HUDEP-2 (cell line): ENCODE measurements at regions not wholly inside any gene's neighbourhood (a gene's known extent, or its start where the extent isn't known, plus 50 kb on each side); places are given as distances from the start of the nearest gene placed in this dataset.

ENCODE experiments used
- DNase-seq, 76 experiments: peaks; one replicate each; lab custom pipeline; 2025; ENCODE audit not compliant: unreplicated experiment in 76 of 76; lab: John Stamatoyannopoulos, UW

- no peak for DNase-seq
These were observed 160.4 kb upstream of the CDH12 start for GRCh38 chr5:23013395-23013998.

- DNase-seq, result no peak
These were observed 159.7 kb upstream of the CDH12 start for GRCh38 chr5:23012842-23013241.

- no peak for DNase-seq
These were observed 154.6 kb upstream of the CDH12 start for GRCh38 chr5:23007762-23008161.

GRCh38 chr5:23007236-23007635 lies 154.1 kb upstream of the CDH12 start:
- DNase-seq, result no peak

- no peak for DNase-seq
These were observed 148.0 kb upstream of the CDH12 start for GRCh38 chr5:23001120-23001519.

GRCh38 chr5:22998774-22999173 lies 145.6 kb upstream of the CDH12 start:
- no peak for DNase-seq

- DNase-seq, result no peak
These were observed 145.2 kb upstream of the CDH12 start for GRCh38 chr5:22998362-22998761.

GRCh38 chr5:22988937-22989336 lies 135.8 kb upstream of the CDH12 start:
- no peak for DNase-seq

- no peak for DNase-seq
These were observed 133.1 kb upstream of the CDH12 start for GRCh38 chr5:22986281-22986680.

GRCh38 chr5:22985446-22985845 lies 132.3 kb upstream of the CDH12 start:
- no peak for DNase-seq

- DNase-seq, result no peak
These were observed 117.9 kb upstream of the CDH12 start for GRCh38 chr5:22970956-22971618.

GRCh38 chr5:22970491-22970890 lies 117.3 kb upstream of the CDH12 start:
- no peak for DNase-seq

- no peak for DNase-seq
These were observed 115.2 kb upstream of the CDH12 start for GRCh38 chr5:22968386-22968785.

- DNase-seq, result no peak
These were observed 112.8 kb upstream of the CDH12 start for GRCh38 chr5:22965960-22966359.

- DNase-seq, result no peak
These were observed 111.5 kb upstream of the CDH12 start for GRCh38 chr5:22964632-22965031.

- DNase-seq, result no peak
These were observed 105.5 kb upstream of the CDH12 start for GRCh38 chr5:22958462-22959262.

- DNase-seq, result no peak
These were observed 94.8 kb upstream of the CDH12 start for GRCh38 chr5:22947921-22948320.

GRCh38 chr5:22938362-22938761 lies 85.2 kb upstream of the CDH12 start:
- DNase-seq, result no peak

GRCh38 chr5:22928821-22929482 lies 75.8 kb upstream of the CDH12 start:
- no peak for DNase-seq

GRCh38 chr5:22926574-22926973 lies 73.4 kb upstream of the CDH12 start:
- DNase-seq, result no peak

- no peak for DNase-seq
These were observed 65.4 kb upstream of the CDH12 start for GRCh38 chr5:22918511-22918910.
